Prostate gland (tissue), 2 donors: ENCODE measurements at regions not wholly inside any gene's neighbourhood (a gene's known extent, or its start where the extent isn't known, plus 50 kb on each side); places are given as distances from the start of the nearest gene placed in this dataset.

ENCODE experiments used
- CTCF ChIP-seq, 4 experiments: fragments of 200-600 bp in 2 of 4; fragments of 450-650 bp in 2 of 4; sonication (generic) in 2 of 4; IDR thresholded peaks; 1 replicate in 3 of 4; 2 replicates in 1 of 4; pipeline ENCODE4 v1.5.1; 2016 to 2019; ENCODE audit warnings: antibody characterized with exemption in 4 of 4, mild to moderate bottlenecking in 2 of 4, moderate library complexity in 2 of 4
- POLR2A ChIP-seq: fragments of 450-650 bp; IDR thresholded peaks from one replicate; pipeline ENCODE4 v1.6.1; 2016; ENCODE audit warnings: antibody characterized with exemption, mild to moderate bottlenecking
- POLR2AphosphoS5 ChIP-seq: sonication (generic); formaldehyde crosslinking; IDR thresholded peaks from one replicate; pipeline ENCODE4 v1.6.1; 2017; ENCODE audit warnings: antibody characterized with exemption

DNA sequence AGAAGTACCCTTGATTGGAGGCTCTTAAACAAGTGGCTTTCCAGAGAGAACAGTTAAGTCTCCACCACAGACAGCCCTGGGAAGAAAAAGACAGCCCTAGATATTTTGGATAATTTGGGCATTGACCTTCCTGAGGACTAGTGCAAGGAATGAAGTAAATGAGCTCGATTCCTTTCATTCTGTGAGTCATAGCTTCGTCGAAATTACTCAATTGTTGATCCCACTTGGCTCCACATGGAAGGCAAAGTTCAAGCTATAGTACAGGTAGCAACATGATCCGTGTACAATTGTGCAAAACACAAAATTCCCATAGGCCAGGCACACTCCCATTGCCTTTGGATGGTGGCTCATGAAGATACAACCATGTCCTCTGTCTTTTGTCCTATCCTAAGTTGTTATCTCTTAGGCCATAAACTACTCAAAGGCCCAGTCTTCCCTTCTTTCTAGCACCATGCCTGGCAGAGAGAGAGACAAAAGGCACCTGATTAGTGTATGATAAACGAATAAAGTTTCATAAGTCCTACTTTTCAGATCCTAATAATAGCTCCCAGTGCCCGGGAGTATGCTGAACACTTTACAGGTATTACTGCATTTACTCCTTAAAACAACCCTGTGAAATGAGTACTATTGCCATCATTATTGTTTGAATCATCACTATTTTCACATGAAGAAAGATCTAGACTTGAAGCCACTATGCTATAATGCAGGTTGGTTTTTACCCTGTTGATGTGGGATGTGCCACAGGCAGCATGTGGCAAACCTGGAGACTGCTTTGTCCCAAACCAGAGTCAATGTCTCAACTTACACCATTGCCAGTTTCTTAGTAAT, 116.7 kb upstream of the RANBP3L start:
- no peak for TF ChIP-seq CTCF (IDR thresholded peaks at IDR 0.05)
- no peak for TF ChIP-seq POLR2A
- TF ChIP-seq POLR2AphosphoS5 = no peak
